ENCODE measurements at regions not wholly inside any gene's neighbourhood (a gene's known extent, or its start where the extent isn't known, plus 50 kb on each side); places are given as distances from the start of the nearest gene placed in this dataset.
"Not testable (repeated sequence)": the region's sequence is repeated elsewhere in the genome, so short reads cannot be mapped to it uniquely, and the experiment has no call there.

GRCh38 chr16:86267657-86268056, 242.7 kb upstream of the FOXF1 start:
- TF ChIP-seq POLR2A, EP300, POLR2AphosphoS5 (IDR thresholded peaks at IDR 0.05): not testable (repeated sequence)
- TF ChIP-seq, protein P1, sequence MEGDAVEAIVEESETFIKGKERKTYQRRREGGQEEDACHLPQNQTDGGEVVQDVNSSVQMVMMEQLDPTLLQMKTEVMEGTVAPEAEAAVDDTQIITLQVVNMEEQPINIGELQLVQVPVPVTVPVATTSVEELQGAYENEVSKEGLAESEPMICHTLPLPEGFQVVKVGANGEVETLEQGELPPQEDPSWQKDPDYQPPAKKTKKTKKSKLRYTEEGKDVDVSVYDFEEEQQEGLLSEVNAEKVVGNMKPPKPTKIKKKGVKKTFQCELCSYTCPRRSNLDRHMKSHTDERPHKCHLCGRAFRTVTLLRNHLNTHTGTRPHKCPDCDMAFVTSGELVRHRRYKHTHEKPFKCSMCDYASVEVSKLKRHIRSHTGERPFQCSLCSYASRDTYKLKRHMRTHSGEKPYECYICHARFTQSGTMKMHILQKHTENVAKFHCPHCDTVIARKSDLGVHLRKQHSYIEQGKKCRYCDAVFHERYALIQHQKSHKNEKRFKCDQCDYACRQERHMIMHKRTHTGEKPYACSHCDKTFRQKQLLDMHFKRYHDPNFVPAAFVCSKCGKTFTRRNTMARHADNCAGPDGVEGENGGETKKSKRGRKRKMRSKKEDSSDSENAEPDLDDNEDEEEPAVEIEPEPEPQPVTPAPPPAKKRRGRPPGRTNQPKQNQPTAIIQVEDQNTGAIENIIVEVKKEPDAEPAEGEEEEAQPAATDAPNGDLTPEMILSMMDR (IDR thresholded peaks at IDR 0.05) = not testable (repeated sequence)
